Transverse colon (tissue), 4 donors: ENCODE measurements at regions not wholly inside any gene's neighbourhood (a gene's known extent, or its start where the extent isn't known, plus 50 kb on each side); places are given as distances from the start of the nearest gene placed in this dataset.

ENCODE experiments used
- CTCF ChIP-seq, 5 experiments: fragments of 200-600 bp in 3 of 5; fragments of 450-650 bp in 2 of 5; sonication (generic) in 3 of 5; IDR thresholded peaks; 1 replicate in 2 of 5; 2 replicates in 3 of 5; pipeline ENCODE4 v1.5.1; 2016 to 2017; ENCODE audit warnings: antibody characterized with exemption in 5 of 5, inconsistent platforms in 3 of 5, mild to moderate bottlenecking in 2 of 5, moderate library complexity in 1 of 5
- EP300 ChIP-seq: sonication (generic); formaldehyde crosslinking; IDR thresholded peaks from one replicate; pipeline ENCODE4 v1.6.1; 2017; ENCODE audit warnings: antibody characterized with exemption, low read depth
- POLR2A ChIP-seq: fragments of 450-650 bp; IDR thresholded peaks from one replicate; pipeline ENCODE4 v1.6.1; 2016; ENCODE audit warnings: antibody characterized with exemption, mild to moderate bottlenecking, moderate library complexity
- POLR2AphosphoS5 ChIP-seq, 3 donors: sonication (generic); formaldehyde crosslinking; IDR thresholded peaks; one replicate each; pipeline ENCODE4 v1.6.1; 2016; ENCODE audit warnings: antibody characterized with exemption in 3 of 3

DNA sequence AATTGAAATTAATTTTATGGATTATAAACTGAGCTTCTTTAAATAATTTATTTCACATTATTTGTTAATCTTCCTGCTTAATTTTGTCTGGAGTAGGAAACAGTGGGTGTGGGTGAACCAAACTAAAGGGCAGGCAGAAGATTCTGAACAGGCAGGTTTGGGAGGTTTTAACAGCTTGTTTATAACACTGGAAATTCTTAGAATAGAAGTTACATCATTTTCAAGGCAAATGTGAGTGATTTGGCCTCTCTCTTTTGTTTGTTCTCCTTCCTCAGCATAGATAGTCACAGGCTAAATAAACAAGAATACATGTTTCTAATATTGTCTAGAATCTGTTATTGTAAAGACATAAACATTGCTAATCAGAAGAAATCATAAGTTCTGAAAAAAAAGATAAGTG, 970.9 kb upstream of the NUDT12 start:
- no peak for TF ChIP-seq EP300
- TF ChIP-seq CTCF (IDR thresholded peaks at IDR 0.05) = no peak
- TF ChIP-seq POLR2AphosphoS5 (IDR thresholded peaks at IDR 0.05) = no peak
- TF ChIP-seq POLR2A = no peak
